ENCODE measurements at regions not wholly inside any gene's neighbourhood (a gene's known extent, or its start where the extent isn't known, plus 50 kb on each side); places are given as distances from the start of the nearest gene placed in this dataset.

GRCh38 chr10:76624470-76624869 lies 1013.1 kb downstream of the KCNMA1 start:
- TF ChIP-seq EZH2 (IDR thresholded peaks at IDR 0.05) (no peak), CTCF (IDR thresholded peaks at IDR 0.05) (no peak)
